Kidney (tissue), 13 donors: ENCODE measurements at regions not wholly inside any gene's neighbourhood (a gene's known extent, or its start where the extent isn't known, plus 50 kb on each side); places are given as distances from the start of the nearest gene placed in this dataset.

Experiments
- DNase-seq, 5 donors: peaks; one replicate each; pipeline ENCODE4 v3.0.0-alpha.2; 2013 to 2020
- FAIRE-seq: peaks from 2 replicates; lab custom pipeline; 2012; peaks lifted over from hg19 to GRCh38; lab: Jason Lieb, UNC
- H3K27ac ChIP-seq, 2 donors: one replicate each; pipeline ENCODE4 v1.7.0; 2013; ENCODE audit warnings: low read depth in 2 of 2, low read length in 2 of 2, inconsistent platforms in 1 of 2
- H3K27me3 ChIP-seq: one replicate; pipeline ENCODE4 v1.7.1; 2013; ENCODE audit warnings: low read length, inconsistent platforms; ENCODE audit not compliant: control insufficient read depth, insufficient read depth
- H3K36me3 ChIP-seq, 3 donors: one replicate each; pipeline versions ENCODE4 v1.7.0 to v1.7.1; 2013; ENCODE audit warnings: low read length in 3 of 3, control low read depth in 1 of 3, inconsistent platforms in 1 of 3; ENCODE audit not compliant: insufficient read depth in 3 of 3, control insufficient read depth in 2 of 3
- H3K4me1 ChIP-seq, 3 donors: one replicate each; pipeline versions ENCODE4 v1.7.0 to v1.7.1; 2013; ENCODE audit warnings: low read length in 3 of 3, inconsistent platforms in 1 of 3, low read depth in 1 of 3; ENCODE audit not compliant: control insufficient read depth in 2 of 3, insufficient read depth in 2 of 3
- H3K4me3 ChIP-seq, 3 donors: one replicate each; pipeline versions ENCODE4 v1.7.0 to v1.8.1; 2013; ENCODE audit warnings: low read length in 3 of 3, control low read depth in 1 of 3, inconsistent platforms in 1 of 3
- H3K9ac ChIP-seq, 3 donors: one replicate each; pipeline versions ENCODE4 v1.7.0 to v1.7.1; 2013; ENCODE audit warnings: low read length in 3 of 3, control low read depth in 1 of 3, inconsistent platforms in 1 of 3
- H3K9me3 ChIP-seq, 3 donors: one replicate each; pipeline versions ENCODE4 v1.7.0 to v1.7.1; 2013; ENCODE audit warnings: low read length in 3 of 3, control low read depth in 1 of 3, inconsistent platforms in 1 of 3; ENCODE audit not compliant: control insufficient read depth in 2 of 3, insufficient read depth in 1 of 3
- intact Hi-C: fragments of 100-400 bp; cut with DNase I; formaldehyde crosslinking; loops from one replicate; pipeline ENCODE4 v1.11.1; 2022
- TF ChIP-seq, protein P1 (sequence below): IDR thresholded peaks from 3 replicates; pipeline ENCODE4 v1.5.1; 2012; ENCODE audit warnings: mild to moderate bottlenecking, moderate library complexity, borderline replicate concordance; ENCODE audit not compliant: insufficient read depth; ENCODE audit errors: extremely low read depth
- donor health status: control.
- donor health status: control.
- donor health status: control.
- donor health status: control.
- donor health status: control.
- donor health status: DM: yes; HTN: yes; CAD: no.
- donor health status: Normal renal cell carcinoma (clear cell type).

DNA sequence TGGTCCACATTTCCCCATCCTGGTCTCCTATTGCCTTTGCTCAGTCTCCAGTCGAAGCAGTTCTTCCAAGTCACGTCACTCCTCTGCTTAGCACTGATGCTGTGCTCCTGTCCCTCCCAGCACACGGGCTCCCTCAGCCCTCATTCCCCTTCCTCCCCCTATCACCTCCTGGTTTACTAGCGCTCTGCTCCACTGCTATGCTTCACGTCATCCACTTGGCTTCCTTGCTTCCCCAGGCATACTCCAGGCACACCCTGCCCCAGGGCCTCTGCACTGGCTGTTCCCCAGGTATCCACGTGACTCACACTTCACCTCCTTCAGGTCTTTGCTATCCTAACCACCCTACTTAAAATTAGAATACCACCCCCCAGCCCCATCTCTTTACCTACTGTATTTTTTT, 269.3 kb downstream of the GLI2 start:
- no peaks in the 10 kb centered on the region for H3K4me1 ChIP-seq
- FAIRE-seq (no peak), DNase-seq (no peak)
- intact Hi-C loops = no loop called here
- H3K9me3 ChIP-seq = peaks cover 0 to 1% (median 0%) of the 10 kb centered on the region in 3 donors
- no peak overlapping the region for H3K4me3 ChIP-seq
- no peak overlapping the region for H3K27ac ChIP-seq
- H3K36me3 ChIP-seq = no peaks in the 10 kb centered on the region
- TF ChIP-seq, protein P1, sequence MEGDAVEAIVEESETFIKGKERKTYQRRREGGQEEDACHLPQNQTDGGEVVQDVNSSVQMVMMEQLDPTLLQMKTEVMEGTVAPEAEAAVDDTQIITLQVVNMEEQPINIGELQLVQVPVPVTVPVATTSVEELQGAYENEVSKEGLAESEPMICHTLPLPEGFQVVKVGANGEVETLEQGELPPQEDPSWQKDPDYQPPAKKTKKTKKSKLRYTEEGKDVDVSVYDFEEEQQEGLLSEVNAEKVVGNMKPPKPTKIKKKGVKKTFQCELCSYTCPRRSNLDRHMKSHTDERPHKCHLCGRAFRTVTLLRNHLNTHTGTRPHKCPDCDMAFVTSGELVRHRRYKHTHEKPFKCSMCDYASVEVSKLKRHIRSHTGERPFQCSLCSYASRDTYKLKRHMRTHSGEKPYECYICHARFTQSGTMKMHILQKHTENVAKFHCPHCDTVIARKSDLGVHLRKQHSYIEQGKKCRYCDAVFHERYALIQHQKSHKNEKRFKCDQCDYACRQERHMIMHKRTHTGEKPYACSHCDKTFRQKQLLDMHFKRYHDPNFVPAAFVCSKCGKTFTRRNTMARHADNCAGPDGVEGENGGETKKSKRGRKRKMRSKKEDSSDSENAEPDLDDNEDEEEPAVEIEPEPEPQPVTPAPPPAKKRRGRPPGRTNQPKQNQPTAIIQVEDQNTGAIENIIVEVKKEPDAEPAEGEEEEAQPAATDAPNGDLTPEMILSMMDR = no peak
- H3K27me3 ChIP-seq = no peaks in the 10 kb centered on the region
- no peak overlapping the region for H3K9ac ChIP-seq

DNA sequence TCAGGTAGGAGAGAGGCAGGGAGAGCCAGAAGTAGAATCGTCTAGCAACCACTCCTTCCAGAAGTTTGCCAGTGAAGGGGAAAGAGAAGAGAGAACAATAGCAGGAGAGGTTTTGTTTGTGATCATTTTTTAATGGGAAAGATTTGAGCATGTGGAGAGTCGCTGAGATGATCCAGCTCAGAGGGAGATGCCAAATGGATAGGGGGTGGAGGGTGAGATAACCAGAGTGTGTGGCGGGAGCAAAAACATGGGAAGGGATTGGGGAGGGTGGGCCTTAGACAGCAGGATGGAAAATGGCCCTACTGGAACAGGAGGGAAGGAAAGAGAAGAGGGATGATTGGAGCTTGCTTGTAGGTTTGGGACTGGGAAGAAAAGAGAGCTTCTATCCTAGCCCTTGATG, 269.8 kb downstream of the GLI2 start:
- peaks cover 0 to 1% (median 0%) of the 10 kb centered on the region in 3 donors for H3K9me3 ChIP-seq
- H3K4me3 ChIP-seq = no peak overlapping the region
- no peaks in the 10 kb centered on the region for H3K4me1 ChIP-seq
- DNase-seq (no peak), FAIRE-seq (no peak)
- H3K9ac ChIP-seq = no peak overlapping the region
- intact Hi-C loops = no loop called here
- H3K36me3 ChIP-seq = no peaks in the 10 kb centered on the region
- no peak overlapping the region for H3K27ac ChIP-seq
- H3K27me3 ChIP-seq = no peaks in the 10 kb centered on the region
- TF ChIP-seq, protein P1 = no peak

DNA sequence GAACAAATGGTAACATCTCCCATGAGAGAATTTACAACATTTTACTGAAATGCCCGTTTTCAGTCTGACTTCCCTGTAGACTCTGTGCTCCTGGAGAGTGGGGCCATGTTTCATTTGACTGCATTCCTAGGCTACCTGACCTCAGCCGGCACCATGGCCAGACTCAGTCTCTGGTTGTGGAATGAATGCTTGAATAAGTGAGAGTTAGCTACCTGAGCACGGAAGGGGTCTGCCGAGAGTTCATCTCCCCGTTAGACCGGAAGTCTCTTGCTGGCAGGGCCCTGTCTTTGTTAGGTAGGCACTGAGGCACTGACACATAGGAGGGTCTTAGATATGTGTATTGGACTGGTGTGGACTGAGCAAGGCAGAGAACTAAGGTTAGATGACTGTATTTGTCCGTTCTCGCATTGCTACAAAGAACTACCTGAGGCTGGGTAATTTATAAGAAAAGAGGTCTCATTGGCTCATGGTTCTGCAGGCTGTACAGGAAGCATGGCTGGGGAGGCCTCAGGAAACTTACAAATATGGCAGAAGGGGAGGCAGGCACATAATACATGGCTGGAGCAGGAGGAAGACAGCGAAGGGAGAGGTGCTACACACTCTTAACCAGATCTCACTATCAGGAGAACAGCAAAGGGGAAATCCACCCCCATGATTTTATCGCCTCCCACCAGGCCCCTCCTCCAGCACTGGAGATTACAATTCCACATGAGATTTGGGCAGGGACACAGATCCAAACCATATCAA, 271.2 kb downstream of the GLI2 start:
- no peaks in the 10 kb centered on the region for H3K36me3 ChIP-seq
- H3K4me3 ChIP-seq = no peak overlapping the region
- no peak overlapping the region for H3K27ac ChIP-seq
- peaks cover 0 to 1% (median 0%) of the 10 kb centered on the region in 3 donors for H3K9me3 ChIP-seq
- no peaks in the 10 kb centered on the region for H3K4me1 ChIP-seq
- intact Hi-C loops = no loop called here
- TF ChIP-seq, protein P1 = no peak
- FAIRE-seq = no peak
- no peak overlapping the region for H3K9ac ChIP-seq
- no peaks in the 10 kb centered on the region for H3K27me3 ChIP-seq
- no peak for DNase-seq
